ENCODE measurements at regions not wholly inside any gene's neighbourhood (a gene's known extent, or its start where the extent isn't known, plus 50 kb on each side); places are given as distances from the start of the nearest gene placed in this dataset.

GRCh38 chr12:32039347-32039746, 67.3 kb upstream of the BICD1 start:
- TF ChIP-seq, protein P1, sequence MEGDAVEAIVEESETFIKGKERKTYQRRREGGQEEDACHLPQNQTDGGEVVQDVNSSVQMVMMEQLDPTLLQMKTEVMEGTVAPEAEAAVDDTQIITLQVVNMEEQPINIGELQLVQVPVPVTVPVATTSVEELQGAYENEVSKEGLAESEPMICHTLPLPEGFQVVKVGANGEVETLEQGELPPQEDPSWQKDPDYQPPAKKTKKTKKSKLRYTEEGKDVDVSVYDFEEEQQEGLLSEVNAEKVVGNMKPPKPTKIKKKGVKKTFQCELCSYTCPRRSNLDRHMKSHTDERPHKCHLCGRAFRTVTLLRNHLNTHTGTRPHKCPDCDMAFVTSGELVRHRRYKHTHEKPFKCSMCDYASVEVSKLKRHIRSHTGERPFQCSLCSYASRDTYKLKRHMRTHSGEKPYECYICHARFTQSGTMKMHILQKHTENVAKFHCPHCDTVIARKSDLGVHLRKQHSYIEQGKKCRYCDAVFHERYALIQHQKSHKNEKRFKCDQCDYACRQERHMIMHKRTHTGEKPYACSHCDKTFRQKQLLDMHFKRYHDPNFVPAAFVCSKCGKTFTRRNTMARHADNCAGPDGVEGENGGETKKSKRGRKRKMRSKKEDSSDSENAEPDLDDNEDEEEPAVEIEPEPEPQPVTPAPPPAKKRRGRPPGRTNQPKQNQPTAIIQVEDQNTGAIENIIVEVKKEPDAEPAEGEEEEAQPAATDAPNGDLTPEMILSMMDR (IDR thresholded peaks at IDR 0.05) = no peak
- DNase-seq = no peak

DNA sequence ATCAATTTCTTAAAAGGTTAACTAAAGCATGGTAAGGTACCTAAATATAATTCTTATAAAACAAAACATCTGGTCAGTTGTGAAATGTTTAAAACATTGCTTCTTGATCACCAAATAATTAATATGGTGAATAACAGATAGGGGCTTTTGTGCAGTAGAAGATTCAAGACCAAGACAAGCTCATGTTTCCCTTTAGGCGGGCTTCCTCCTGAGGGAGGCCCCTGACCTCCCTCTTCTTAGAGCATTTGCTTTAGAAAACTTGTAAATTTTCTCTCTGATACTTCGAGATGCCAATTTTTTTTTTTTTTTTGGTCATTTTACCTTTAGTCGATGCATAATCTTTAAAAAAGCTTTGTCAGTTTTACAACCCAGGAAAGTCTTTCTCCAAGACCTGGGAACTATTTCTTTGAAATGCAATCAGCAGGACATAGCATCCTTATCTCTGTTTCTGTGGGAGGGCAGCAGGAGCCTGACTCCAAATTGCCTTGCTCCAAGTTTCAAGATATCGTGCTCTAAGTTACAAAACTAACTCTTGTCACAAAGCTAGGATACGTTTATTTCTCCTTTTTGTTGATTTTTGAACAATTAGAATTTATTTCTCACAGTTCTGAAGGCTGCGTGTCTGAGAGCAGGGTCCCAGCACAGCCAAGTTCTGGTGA, 66.6 kb upstream of the BICD1 start:
- H3K9me3 Mint-ChIP-seq = peaks cover 23% of the 10 kb centered on the region
- no peak overlapping the region for H3K27ac Mint-ChIP-seq
- 0 out of 2 replicates have a peak, but pooled peaks cover 1% of the 10 kb centered on the region for H3K27me3 Mint-ChIP-seq (ENCODE audit: insufficient read depth)
- TF ChIP-seq, protein P1 (IDR thresholded peaks at IDR 0.05) = no peak
- no peak overlapping the region for H3K4me3 Mint-ChIP-seq
- no peak for DNase-seq
- no peaks in the 10 kb centered on the region for H3K4me1 Mint-ChIP-seq (ENCODE audit: low read depth)
- H3K36me3 Mint-ChIP-seq (ENCODE audit: low read depth) = peaks cover 14% of the 10 kb centered on the region

More at GRCh38 chr12:32039347-32039746, 67.3 kb upstream of the BICD1 start:
- H3K4me3 Mint-ChIP-seq = no peak overlapping the region
- no peak overlapping the region for H3K27ac Mint-ChIP-seq
- peaks cover 20% of the 10 kb centered on the region for H3K9me3 Mint-ChIP-seq
- H3K4me1 Mint-ChIP-seq (ENCODE audit: low read depth) = no peaks in the 10 kb centered on the region
- H3K36me3 Mint-ChIP-seq (ENCODE audit: low read depth) = peaks cover 11% of the 10 kb centered on the region
- 0 out of 2 replicates have a peak, but pooled peaks cover 1% of the 10 kb centered on the region for H3K27me3 Mint-ChIP-seq (ENCODE audit: insufficient read depth)

- Mint-ChIP-seq H3K27ac (no peak overlapping the region), H3K4me1 (ENCODE audit: low read depth) (no peaks in the 10 kb centered on the region; the same call in 1 of the 2 replicates), H3K27me3 (ENCODE audit: insufficient read depth) (peaks cover 2% of the 10 kb centered on the region; the same call in 1 of the 2 replicates), H3K4me3 (no peak overlapping the region), H3K36me3 (ENCODE audit: low read depth) (peaks cover 14% of the 10 kb centered on the region), H3K9me3 (peaks cover 28% of the 10 kb centered on the region)
- DNase-seq = no peak
- TF ChIP-seq, protein P1 (IDR thresholded peaks at IDR 0.05) = no peak
Measured at GRCh38 chr12:32043928-32044549, 62.6 kb upstream of the BICD1 start.

DNA sequence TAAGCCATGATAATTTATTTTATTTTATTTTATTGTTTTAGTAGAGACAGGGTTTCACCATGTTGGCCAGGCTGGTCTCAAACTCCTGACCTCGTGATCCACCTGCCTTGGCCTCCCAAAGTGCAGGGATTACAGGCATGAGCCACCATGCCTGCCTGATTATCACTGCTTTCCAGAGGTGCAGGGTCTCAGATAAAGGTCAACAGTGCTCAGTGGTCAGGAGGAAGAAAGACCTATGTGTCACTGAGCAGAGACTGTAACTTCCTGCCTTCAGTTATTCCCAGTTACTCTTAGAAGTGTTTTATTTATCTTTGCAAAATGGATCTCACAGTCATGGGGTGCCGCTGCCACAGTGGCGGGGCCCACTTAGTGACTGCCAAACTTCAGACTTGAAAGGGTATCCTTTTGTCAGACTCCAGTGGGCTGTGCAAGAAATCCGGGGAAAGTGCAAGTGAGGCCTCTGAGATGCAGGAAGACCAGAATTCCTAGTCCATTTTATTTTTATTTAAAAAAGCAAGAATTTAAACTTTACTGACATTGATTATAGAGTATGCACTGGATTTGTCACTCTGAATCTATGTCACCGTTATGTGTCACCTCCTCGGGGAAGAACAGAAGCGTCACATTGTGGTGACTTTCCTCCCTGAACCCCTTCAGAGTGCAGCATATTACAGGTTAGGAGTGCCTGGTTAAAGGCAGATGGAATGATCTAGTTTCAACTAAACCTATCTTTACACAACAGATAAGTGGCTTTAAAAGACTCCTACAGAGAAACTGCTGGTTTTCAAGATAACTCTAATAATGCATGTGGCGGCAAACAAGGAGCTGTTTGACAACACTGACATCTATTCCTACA, 59.1 kb upstream of the BICD1 start:
- peaks cover 2% of the 10 kb centered on the region; the same call in 1 of the 2 replicates for H3K27me3 Mint-ChIP-seq (ENCODE audit: insufficient read depth)
- H3K4me1 Mint-ChIP-seq (ENCODE audit: low read depth) = peaks cover 16% of the 10 kb centered on the region
- H3K36me3 Mint-ChIP-seq (ENCODE audit: low read depth) = peaks cover 14% of the 10 kb centered on the region
- no peak overlapping the region for H3K4me3 Mint-ChIP-seq
- DNase-seq = no peak
- TF ChIP-seq, protein P1 (IDR thresholded peaks at IDR 0.05) = no peak
- H3K9me3 Mint-ChIP-seq = peaks cover 24% of the 10 kb centered on the region
- no peak overlapping the region for H3K27ac Mint-ChIP-seq

DNA sequence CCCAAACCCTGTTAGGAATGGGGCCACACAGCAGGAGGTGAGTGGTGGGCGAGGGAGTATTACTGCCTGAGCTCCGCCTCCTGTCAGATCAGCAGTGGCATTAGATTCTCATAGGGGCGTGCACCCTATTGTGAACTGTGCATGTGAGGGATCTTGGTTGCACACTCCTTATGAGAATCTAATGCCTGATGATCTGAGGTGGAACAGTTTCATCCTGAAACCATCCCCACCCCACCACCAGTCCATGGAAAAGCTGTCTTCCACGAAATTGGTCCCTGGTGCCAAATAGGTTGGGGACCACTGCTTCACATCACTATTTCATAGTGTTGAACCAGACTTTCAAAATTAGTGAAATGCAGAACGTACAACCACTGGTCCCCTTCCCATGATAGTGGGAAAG, 57.9 kb upstream of the BICD1 start:
- H3K4me3 Mint-ChIP-seq = no peak overlapping the region

More for the DNA sequence above, 57.9 kb upstream of the BICD1 start:
- TF ChIP-seq, protein P1 (IDR thresholded peaks at IDR 0.05) = no peak
- Mint-ChIP-seq H3K27ac (no peak overlapping the region), H3K27me3 (ENCODE audit: insufficient read depth) (peaks cover 2% of the 10 kb centered on the region; the same call in 1 of the 2 replicates), H3K36me3 (ENCODE audit: low read depth) (peaks cover 8% of the 10 kb centered on the region), H3K4me1 (ENCODE audit: low read depth) (peaks cover 21% of the 10 kb centered on the region), H3K9me3 (peaks cover 14% of the 10 kb centered on the region)
- no peak for DNase-seq

Measured in HFFc6 (cell line).